GM12873 (cell line): ENCODE measurements at regions not wholly inside any gene's neighbourhood (a gene's known extent, or its start where the extent isn't known, plus 50 kb on each side); places are given as distances from the start of the nearest gene placed in this dataset.

Source experiments
- CTCF ChIP-seq: IDR thresholded peaks from 2 replicates; pipeline ENCODE4 v1.5.1; 2012; ENCODE audit warnings: low read depth, mild to moderate bottlenecking, moderate library complexity, low read length, control low read depth; ENCODE audit not compliant: insufficient read depth; ENCODE audit errors: missing control alignments

DNA sequence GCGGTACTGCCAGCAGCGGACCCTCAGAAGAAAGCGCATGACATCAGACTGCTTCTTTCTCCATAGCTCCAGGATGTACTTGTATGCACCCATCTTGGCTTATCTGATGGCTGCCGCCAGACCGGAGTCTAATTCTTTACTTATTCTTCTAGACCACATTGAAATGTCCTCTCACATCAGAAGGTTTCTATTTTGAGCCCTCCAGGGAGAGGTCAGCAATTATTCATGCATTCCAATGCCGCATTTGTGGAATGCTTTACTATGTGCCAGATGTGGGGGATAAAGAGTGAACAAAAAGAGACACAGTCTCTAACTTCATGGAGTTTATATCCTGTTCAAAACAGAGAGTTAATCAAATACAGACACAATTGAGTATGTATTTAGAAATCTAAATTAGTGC is 230.1 kb downstream of the MIAT start:
- no peak for TF ChIP-seq CTCF

GRCh38 chr22:26887916-26888315 is 230.5 kb downstream of the MIAT start:
- no peak for TF ChIP-seq CTCF

GRCh38 chr22:26888887-26889286 is 231.5 kb downstream of the MIAT start:
- TF ChIP-seq CTCF, result no peak

GRCh38 chr22:26889802-26890201 is 232.4 kb downstream of the MIAT start:
- TF ChIP-seq CTCF, result no peak

DNA sequence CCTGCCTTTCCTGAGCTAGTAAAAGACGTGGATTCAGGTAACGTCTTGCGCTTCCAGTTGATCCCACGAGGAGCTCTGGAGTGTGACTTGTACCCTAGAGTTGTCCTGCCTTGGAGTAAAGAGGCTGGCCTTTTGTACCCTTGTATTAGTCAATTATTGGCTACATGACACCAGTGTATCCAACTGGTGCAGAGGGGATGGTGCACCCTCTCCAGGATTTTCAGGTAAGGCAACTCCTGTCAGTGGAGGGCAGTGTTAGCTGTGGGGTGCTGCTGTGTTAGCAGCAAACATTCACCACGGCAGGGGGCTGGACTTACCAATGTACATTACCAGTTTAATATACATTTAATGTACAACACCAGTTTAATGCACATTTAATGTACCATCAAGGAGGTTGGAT is 233.5 kb downstream of the MIAT start:
- TF ChIP-seq CTCF, result no peak

- TF ChIP-seq CTCF, result no peak
Measured at GRCh38 chr22:26891429-26891828, 234.0 kb downstream of the MIAT start.

GRCh38 chr22:26892166-26893041 is 235.0 kb downstream of the MIAT start:
- no peak for TF ChIP-seq CTCF
